ENCODE measurements at regions not wholly inside any gene's neighbourhood (a gene's known extent, or its start where the extent isn't known, plus 50 kb on each side); places are given as distances from the start of the nearest gene placed in this dataset.
"Not testable (repeated sequence)": the region's sequence is repeated elsewhere in the genome, so short reads cannot be mapped to it uniquely, and the experiment has no call there.

DNA sequence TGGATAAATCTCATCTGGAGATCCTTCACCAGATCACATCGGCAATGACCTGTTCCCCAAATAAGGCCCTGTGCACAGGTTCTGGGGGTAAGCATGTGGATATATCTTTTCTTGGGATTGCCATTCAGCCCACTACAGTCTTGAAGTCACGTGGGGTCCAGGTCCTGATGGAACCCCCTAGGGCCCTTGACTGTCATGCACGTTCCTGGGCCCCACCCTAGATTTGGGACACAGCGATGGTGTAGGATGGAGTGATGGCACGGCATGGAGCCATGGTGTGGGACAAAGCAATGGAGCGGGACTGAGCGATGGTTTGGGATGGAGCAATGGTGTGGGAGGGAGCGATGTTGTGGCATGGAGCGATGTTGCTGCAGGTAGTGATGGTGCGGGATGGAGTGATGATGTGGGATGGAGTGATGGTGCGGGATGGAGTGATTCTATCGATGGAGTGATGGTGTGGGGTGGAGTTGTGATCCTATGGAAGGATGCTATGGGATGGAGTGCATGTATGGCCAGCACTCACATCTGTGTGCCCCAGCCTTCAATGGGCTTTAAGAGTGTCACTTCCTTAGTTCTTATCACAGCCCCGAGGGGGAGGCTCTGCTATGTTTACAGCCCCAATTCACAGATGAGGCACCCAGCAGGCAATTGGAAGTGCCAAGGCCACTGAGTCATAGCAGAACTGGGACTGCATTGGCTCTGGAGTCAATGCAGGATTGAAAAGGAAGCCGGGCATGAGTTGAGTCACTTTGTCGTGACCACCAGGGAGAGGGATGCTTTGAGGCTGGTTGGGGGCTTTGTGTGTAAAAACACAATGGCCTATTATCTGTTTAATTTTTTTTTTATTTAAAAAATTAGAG lies 97.0 kb upstream of the C1orf174 start:
- DNase-seq (ENCODE audit: low read depth): no peak
- TF ChIP-seq, protein P1, sequence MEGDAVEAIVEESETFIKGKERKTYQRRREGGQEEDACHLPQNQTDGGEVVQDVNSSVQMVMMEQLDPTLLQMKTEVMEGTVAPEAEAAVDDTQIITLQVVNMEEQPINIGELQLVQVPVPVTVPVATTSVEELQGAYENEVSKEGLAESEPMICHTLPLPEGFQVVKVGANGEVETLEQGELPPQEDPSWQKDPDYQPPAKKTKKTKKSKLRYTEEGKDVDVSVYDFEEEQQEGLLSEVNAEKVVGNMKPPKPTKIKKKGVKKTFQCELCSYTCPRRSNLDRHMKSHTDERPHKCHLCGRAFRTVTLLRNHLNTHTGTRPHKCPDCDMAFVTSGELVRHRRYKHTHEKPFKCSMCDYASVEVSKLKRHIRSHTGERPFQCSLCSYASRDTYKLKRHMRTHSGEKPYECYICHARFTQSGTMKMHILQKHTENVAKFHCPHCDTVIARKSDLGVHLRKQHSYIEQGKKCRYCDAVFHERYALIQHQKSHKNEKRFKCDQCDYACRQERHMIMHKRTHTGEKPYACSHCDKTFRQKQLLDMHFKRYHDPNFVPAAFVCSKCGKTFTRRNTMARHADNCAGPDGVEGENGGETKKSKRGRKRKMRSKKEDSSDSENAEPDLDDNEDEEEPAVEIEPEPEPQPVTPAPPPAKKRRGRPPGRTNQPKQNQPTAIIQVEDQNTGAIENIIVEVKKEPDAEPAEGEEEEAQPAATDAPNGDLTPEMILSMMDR (IDR thresholded peaks at IDR 0.05; ENCODE audit: insufficient read depth, low read depth, low read length, missing control alignments): no peak
- H3K4me3 ChIP-seq (ENCODE audit: low read depth, low read length): no peak overlapping the region

DNA sequence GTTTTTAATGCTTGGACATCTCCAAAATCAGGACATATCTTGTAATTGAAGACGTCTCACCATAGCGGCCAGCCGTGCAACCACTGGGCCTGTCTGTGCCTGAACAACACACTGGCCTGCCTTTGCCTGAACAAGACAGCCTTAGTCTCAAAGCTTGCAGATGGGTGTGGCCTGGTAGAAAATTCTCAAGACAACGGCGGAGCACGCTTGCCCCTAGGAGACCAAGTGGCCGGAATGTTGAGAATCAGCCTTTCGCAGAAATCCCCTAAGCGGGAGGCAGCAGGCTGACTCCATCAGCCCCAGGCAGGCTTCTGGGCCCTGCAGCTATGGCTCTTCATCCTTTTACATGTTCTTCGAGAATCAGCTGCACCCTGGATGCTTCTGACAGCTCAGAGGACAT lies 98.0 kb upstream of the C1orf174 start:
- H3K4me3 ChIP-seq (ENCODE audit: low read depth, low read length): no peak overlapping the region
- TF ChIP-seq, protein P1 (IDR thresholded peaks at IDR 0.05; ENCODE audit: insufficient read depth, low read depth, low read length, missing control alignments): no peak
- no peak for DNase-seq (ENCODE audit: low read depth)

DNA sequence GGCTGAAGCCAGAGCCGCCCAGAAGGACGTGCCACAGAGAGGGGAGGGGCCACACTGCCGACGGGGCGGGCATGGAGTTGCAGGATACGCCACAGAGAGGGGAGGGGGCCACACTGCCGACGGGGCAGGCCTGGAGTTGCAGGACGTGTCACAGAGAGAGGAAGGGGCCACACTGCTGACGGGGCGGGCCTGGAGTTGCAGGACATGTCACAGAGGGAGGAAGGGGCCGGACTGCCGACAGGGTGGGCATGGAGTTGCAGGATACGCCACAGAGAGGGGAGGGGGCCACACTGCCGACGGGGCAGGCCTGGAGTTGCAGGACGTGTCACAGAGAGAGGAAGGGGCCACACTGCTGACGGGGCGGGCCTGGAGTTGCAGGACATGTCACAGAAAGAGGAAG lies 99.4 kb upstream of the C1orf174 start:
- DNase-seq (ENCODE audit: low read depth); H3K4me3 ChIP-seq (ENCODE audit: low read depth, low read length): not testable (repeated sequence)

DNA sequence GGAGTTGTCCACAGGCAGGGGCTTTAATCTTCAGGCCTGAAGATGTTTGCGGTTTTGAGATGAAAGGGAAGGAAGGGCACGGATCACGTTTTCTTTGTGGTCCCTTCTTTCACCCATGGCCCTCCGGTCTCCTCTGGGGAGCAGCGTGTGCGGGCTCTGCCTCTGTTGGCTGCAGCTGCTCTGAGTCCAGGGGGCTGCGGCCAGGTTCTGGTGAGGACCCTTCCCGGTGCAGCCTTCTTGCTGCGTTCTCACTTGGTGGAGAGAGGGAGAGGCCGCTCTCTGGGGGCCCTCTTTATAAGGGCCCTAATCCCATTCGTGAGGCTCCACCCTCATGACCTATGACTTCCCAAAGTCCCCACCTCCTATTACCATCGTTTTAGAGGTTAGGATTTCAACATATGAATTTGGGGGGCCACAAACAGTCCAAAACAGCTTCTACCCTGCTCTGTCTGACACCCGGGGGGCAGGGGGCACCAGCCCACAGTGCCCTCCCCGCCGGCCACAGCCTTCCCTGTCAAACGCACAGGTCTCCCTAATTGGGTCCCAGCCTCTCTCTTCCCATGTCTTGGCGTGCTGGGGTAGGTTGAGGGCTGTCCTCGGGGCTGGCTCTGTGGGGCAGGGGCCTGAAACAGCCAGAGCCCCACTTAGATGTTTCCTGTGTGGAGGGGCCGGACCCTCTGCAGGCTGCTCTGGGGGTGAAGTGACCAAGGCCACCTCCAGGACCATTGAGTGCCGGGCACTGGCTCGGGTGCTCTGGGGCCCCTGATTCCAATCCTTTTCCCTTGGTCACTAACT lies 100.1 kb upstream of the C1orf174 start:
- no peak overlapping the region for H3K4me3 ChIP-seq (ENCODE audit: low read depth, low read length)
- TF ChIP-seq, protein P1 (IDR thresholded peaks at IDR 0.05; ENCODE audit: insufficient read depth, low read depth, low read length, missing control alignments): no peak
- DNase-seq (ENCODE audit: low read depth): no peak

DNA sequence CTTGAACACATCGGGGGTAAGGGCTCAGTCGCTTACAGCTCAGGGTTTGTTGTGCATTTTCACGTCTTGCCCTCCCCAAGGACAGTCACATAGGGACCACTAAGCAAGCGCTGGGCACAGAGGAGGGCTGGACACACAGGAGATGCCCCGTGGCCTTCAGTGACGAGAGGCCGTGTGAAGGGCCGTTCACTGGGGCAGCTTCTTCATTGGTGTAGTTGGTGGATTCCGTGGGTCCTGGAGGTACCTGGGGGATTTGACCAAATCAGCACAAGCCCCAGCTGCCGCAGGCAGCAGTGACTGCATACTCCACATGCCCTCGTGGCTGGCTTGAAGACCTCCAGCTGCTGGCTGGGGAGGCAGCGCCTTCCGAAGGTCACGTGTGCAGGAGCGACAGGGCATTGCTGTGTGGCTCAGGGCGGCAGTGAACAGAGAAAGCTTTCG lies 100.8 kb upstream of the C1orf174 start:
- DNase-seq (ENCODE audit: low read depth): no peak

DNA sequence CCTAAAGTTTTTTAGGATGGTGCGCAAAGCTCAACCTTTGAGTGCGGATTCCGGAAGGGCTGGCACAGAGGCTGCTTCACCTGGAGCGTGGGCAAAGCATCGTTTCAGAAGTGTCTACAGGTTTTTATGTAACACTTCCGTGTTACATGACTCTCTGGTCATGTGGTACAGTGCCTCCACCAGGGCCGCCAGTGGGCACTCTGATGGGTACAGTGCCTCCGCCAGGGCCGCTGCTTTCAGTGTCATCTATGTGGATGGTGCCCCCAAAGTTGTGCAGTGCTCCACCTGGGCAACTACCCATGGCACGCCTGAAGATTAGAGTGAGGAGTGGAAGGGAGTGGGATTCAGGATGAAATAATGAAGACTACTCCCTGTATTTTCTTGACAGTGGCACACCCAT lies 101.4 kb upstream of the C1orf174 start:
- DNase-seq (ENCODE audit: low read depth): no peak
- TF ChIP-seq, protein P1 (IDR thresholded peaks at IDR 0.05; ENCODE audit: insufficient read depth, low read depth, low read length, missing control alignments): no peak
- no peak overlapping the region for H3K4me3 ChIP-seq (ENCODE audit: low read depth, low read length)

More for the DNA sequence above, 100.8 kb upstream of the C1orf174 start:
- TF ChIP-seq, protein P1 (IDR thresholded peaks at IDR 0.05; ENCODE audit: insufficient read depth, low read depth, low read length, missing control alignments): no peak
- no peak overlapping the region for H3K4me3 ChIP-seq (ENCODE audit: low read depth, low read length)

DNA sequence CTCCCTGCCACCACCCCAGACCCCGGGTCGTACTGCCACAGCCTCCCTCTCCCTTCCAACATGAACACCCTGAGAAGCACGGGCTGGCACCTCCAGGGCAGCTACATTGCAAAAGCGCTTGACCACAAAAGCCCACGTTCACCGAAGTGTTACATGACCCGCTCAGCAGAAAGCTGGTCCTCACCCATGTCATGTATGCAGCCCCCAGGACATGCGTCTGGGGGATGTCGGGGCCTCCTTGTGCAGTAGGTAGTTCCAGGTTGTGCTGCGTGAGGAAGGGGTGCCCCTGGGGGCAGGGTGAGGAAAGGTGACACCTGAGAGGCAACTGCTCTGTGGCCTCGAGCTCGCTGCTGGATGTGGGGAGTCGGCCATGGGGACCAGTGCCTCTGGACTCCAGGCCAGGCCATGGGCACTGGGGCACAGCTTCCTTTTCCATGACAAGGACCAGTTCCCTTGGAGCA lies 102.0 kb upstream of the C1orf174 start:
- DNase-seq (ENCODE audit: low read depth): no peak
- H3K4me3 ChIP-seq (ENCODE audit: low read depth, low read length): no peak overlapping the region
- TF ChIP-seq, protein P1 (IDR thresholded peaks at IDR 0.05; ENCODE audit: insufficient read depth, low read depth, low read length, missing control alignments): no peak

All from GM12865 (cell line).